HUDEP-2 (cell line): ENCODE measurements at regions not wholly inside any gene's neighbourhood (a gene's known extent, or its start where the extent isn't known, plus 50 kb on each side); places are given as distances from the start of the nearest gene placed in this dataset.
"Not testable (repeated sequence)": the region's sequence is repeated elsewhere in the genome, so short reads cannot be mapped to it uniquely, and the experiment has no call there.

Experiments used
- DNase-seq, 76 experiments: peaks; one replicate each; lab custom pipeline; 2025; ENCODE audit not compliant: unreplicated experiment in 76 of 76; lab: John Stamatoyannopoulos, UW

DNA sequence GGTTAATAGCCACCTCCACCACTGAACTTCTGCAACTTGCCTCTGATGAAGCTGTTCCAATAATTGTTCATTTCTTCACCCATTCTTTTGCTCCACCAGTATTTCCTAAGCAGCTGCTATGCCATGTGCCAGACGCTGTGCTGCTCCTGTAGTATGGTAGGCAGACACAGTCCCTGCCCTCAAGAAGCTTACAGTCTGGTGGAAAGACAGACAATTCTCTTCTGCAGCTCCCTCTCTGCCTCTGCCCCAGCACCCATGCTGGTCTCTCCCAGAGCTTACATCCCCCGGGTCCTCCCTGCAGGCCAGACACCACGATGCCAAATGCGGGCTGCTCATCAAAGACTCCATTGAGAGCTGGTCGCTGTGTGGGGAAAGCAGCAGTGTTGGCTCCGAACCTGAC lies 111.6 kb upstream of the ESRRB start:
- DNase-seq = no peak

DNA sequence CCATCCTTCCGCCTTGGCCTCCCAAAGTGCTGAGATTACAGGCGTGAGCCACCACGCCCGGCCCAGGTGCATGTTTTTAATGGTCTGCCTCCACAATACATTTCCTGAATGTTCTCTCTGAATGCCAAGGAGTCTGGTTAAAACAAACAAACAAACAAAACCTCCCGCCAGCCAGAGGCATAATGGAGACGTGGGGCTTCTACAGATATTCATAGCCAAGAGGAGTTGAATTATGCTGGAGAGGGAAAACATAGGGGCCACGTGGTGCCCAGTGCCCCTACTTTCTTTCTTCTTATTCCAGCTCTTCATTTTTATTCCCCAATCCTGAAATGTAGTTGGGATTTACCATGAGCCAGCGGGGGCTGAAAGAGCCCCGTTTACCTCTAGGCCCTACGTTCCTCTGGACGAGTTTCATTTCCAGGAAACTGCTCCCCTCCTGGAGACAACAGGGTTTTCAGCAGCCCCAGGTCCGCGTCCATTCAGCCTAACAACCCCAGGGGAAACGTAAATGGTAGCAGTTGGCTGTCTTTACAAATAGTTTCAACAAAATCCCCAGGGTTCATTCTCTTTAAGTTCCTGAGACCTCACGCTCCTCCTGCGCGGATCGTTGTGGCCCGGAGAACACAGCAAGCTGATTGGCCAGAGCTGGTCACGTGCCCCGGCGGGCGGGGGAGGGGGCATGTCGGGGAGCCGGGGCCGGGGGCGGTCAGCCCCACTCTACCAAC lies 108.5 kb upstream of the ESRRB start:
- peak in 9 of 76 experiments; percentile 2 to 29 (median 6) for DNase-seq

DNA sequence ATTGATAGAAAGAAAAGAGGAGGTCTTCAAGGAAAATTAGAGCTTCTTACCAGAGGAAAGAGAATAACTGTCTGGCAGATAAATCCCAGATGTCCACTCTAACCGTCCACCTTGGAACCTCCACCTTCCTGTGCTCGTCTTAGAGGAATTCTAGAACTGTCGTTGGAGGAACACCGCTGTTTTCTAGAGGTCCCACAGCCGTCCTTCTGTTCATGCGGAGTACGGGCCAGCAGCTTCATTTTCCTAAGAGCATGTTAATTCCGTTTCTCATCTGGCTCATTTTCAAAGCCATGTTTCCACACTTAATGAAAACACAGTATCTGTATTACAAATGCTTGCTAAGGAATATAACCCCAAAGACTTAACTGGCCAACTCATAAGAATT lies 107.9 kb upstream of the ESRRB start:
- no peak for DNase-seq

DNA sequence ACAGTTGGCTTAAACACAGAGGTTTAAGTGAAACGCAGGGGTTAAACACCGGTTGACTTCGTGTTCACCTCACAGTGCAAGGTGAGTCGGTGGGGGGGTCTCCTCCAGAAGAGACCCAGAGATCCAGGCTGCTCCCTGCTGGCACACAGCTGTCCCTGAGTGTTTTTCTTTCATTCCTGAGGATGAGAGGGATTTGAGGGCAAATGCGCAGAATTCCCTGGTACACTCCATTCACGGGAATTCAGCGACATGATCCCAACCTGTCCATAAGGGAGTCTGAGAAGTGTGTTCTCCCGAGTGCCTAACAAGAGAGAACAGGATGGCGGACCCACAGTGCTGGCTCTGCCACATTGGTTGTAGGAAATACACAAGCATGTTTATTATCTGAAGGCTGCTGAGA lies 107.2 kb upstream of the ESRRB start:
- no peak for DNase-seq

- DNase-seq = no peak
Measured at GRCh38 chr14:76271041-76271755, 104.7 kb upstream of the ESRRB start.

DNA sequence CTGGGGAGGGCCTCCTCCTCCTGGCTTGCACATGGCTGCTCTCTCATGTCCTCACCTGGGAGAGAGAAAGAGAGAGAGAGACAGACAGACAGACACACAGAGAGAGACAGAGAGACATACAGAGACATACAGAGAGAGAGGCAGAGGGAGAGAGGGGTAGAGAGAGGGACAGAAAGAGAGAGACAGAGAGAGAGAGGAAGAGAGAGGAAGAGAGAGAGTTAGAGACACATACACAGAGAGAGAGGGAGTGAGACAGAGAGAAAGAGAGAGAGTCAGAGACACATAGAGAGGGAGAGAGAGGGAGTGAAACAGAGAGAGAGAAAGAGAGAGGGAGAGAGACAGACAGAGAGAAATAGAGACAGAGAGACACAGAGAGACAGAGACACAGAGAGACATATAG lies 103.6 kb upstream of the ESRRB start:
- no peak for DNase-seq

DNA sequence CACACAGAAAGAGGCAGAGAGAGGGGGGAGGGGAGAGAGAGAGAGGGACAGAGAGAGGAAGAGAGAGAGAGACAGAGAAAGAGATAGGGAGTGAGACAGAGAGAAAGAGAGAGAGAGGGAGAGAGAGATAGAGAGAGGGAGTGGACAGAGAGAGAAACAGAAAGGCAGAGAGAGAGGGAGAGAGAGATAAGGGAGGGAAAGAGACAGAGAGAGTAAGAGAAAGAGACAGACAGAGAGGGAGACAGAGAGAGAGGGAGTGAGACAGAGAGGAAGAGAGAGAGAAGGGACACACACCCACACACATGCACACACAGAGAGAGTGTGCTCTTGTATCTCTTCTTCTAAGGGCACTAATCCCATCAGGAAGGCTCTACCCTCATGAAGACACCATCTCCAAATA lies 103.2 kb upstream of the ESRRB start:
- DNase-seq = no peak

- no peak for DNase-seq
Measured at GRCh38 chr14:76273346-76273745, 102.6 kb upstream of the ESRRB start.

DNA sequence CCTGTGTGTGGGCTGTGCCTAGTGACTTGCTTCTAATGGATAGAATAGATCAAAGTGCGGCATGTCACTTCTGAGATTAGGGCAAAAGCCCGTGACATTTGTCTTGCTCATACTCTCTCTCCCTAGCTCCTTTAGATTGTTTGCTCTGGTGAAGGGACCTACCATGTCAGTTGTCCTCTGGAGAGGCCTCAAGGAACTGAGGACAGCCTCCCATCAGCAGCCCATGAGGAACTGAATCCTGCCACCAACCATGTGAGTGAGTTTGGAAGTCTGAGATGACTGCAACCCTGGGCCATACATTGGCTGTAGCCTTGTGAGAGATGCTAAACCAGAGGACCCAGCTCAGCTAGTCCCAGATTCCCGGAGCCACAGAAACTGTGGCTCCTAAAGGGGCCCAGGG lies 101.6 kb upstream of the ESRRB start:
- DNase-seq = no peak

DNA sequence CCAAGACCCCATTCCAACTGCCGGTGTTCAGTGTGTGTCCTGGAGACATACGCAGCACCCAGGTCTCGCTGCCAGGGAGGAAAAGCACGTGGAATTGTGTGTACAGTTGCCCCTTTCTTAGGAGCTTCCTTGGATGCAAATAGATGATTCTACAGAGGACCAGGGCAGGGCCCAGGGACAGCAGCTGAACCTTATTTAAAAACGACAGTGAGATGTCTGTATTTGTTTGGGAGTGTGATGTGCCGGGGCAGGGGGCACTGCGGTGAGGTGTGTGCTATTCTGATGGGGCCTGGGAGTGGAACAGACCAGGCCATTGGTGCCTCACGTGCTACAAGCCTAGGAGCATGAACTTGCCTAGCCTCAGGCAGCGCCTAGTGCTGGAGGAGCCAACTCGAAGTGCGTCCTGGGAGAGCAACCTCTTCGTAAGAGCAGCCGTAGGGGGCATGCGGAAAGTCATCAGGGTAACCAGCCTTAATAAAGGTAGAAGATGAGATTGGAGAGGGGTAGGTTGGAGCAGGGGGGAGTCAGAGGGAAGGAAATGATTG lies 98.3 kb upstream of the ESRRB start:
- no peak for DNase-seq

GRCh38 chr14:76280221-76280620 lies 95.7 kb upstream of the ESRRB start:
- no peak for DNase-seq

GRCh38 chr14:76282581-76282980 lies 93.4 kb upstream of the ESRRB start:
- DNase-seq = no peak

DNA sequence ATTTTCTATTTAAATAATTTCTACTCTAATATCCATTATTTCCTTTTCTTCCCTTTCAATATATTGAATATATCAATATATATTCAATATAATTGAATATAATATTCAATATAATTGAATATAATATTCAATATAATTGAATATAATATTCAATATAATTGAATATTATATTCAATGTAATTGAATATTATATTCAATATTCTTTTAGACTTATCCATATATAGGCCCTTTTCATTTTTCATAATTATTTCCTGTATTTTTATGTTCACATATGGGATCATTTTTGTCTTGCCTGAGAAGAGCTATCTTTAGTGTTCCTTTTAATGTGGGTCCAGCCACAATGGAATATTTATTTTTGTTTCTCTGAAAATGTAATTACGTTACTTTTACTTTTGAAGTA lies 88.9 kb upstream of the ESRRB start:
- DNase-seq = no peak

GRCh38 chr14:76289276-76289675 lies 86.7 kb upstream of the ESRRB start:
- no peak for DNase-seq

- no peak for DNase-seq
Measured at GRCh38 chr14:76292561-76292960, 83.4 kb upstream of the ESRRB start.

- DNase-seq = no peak
Measured at GRCh38 chr14:76293221-76293620, 82.7 kb upstream of the ESRRB start.

GRCh38 chr14:76293923-76294322 lies 82.0 kb upstream of the ESRRB start:
- DNase-seq = no peak

GRCh38 chr14:76294876-76295275 lies 81.1 kb upstream of the ESRRB start:
- no peak for DNase-seq

DNA sequence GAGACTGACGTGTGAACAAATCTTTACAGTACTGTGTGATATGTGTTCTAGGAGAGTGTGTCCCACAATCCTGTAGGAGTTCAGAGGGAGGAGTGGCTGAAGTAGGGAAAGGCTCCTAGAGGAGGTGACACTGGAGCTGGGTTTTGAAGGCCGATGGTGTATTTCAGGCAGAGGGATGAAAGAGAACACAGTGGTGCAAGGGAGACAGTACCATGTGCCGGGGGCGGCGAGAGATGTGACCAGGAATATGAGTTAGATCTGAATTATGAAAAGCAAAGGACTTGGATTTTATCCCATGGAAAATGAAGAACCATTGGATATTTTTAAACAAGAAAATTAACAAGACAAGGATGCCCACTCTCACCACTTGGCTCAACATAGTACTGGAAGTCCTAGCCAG lies 77.0 kb upstream of the ESRRB start:
- DNase-seq = no peak

GRCh38 chr14:76303188-76303587 lies 72.7 kb upstream of the ESRRB start:
- not testable (repeated sequence) for DNase-seq

DNA sequence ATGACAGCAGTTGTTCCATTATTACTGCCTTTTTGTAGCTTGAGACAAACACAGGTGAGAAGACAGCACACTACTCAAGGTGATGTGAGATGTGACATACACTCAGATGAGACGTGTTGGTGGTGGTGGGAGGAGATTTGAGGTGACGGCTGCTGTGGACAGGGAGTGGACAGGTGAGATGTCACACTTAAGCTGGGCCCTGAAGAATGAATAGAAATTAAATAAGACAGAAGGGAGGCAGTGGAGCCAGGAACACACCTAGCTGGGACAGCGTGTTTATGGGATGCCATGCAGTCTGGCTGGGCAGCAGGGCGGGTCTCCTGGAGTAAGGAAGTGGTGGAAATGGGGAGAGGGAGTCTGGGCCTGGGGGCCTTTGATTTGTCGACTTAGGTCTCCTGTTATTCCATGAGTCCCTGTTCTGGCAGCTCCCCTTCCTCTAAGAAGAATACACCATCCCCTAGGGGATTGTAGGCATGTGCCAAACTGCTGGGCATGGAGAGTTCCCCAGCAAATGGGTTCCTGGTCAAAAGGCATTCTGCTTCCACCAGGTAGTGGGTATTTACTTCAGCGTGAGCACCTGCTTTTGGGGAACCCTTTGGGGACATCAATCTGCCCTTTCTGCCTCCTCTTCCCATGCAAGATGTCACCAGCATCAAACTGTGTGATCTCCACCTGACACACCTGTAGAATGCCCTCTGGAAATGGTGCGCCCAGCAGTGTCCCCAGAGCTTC lies 71.2 kb upstream of the ESRRB start:
- no peak for DNase-seq
